ENCODE measurements at regions not wholly inside any gene's neighbourhood (a gene's known extent, or its start where the extent isn't known, plus 50 kb on each side); places are given as distances from the start of the nearest gene placed in this dataset.

- Histone ChIP-seq H3K9ac (no peak overlapping the region), H3F3A (ENCODE audit: low read depth) (peaks cover 9% of the 10 kb centered on the region), H3K4me2 (peak overlapping the region; percentile 90), H3K9me3 (ENCODE audit: low read depth) (no peaks in the 10 kb centered on the region), H3K4me3 (peak overlapping the region; percentile 51), H2AFZ (replicated peaks) (peak overlapping the region; percentile 15), H3K4me1 (peaks cover 18% of the 10 kb centered on the region), H4K20me1 (ENCODE audit: low read depth) (peaks cover 5% of the 10 kb centered on the region), H3K79me2 (ENCODE audit: low read depth) (no peaks in the 10 kb centered on the region), H3K27me3 (peaks cover 100% of the 10 kb centered on the region), H3K36me3 (no peaks in the 10 kb centered on the region), H3K27ac (no peak overlapping the region)
- Mint-ChIP-seq H3K4me3 (peak overlapping the region; percentile 88), H3K27ac (no peak overlapping the region), H3K27me3 (ENCODE audit: insufficient read depth, low read depth) (peaks cover 50% of the 10 kb centered on the region), H3K9me3 (peaks cover 17% of the 10 kb centered on the region), H3K36me3 (peaks cover 2% of the 10 kb centered on the region), H3K4me1 (peaks cover 19% of the 10 kb centered on the region)
- peak; percentile 24 for DNase-seq (ENCODE audit: low spot score)
- TF ChIP-seq EZH2phosphoT487 (IDR thresholded peaks at IDR 0.05) (peak; percentile 76), CTCF (IDR thresholded peaks at IDR 0.05) (no peak), EZH2 (IDR thresholded peaks at IDR 0.05) (peak; percentile 85)
These were observed 178.7 kb downstream of the TBXT start for GRCh38 chr6:165988757-165989456.

DNA sequence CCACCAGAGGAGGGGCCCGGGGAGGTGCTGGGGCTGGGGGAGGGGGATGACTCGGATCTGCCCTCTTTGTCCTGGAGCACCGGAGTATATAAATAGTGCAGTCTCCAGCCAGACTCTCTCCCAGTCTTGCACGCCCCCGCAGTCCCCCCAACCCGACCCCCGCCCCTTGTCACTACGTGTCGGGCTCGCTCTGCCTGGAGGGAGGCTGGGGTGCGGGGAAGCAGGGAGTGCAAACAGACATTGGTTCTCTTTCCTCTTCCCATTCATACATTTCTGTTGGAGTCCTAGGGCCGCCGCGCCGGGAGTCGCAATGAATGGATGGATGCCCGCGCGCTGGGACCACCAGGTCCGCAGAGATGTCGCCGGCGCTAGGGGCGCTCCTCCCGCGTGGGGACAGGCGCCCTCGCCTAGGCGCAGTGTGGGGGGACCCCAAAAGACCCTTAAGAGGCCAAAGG lies 179.3 kb downstream of the TBXT start:
- TF ChIP-seq CTCF (IDR thresholded peaks at IDR 0.05) (peak; percentile 45), EZH2phosphoT487 (IDR thresholded peaks at IDR 0.05) (no peak)
- Histone ChIP-seq H3F3A (ENCODE audit: low read depth) (peaks cover 9% of the 10 kb centered on the region), H3K9ac (no peak overlapping the region), H3K79me2 (ENCODE audit: low read depth) (no peaks in the 10 kb centered on the region), H4K20me1 (ENCODE audit: low read depth) (peaks cover 5% of the 10 kb centered on the region), H3K4me3 (peak overlapping the region; percentile 51), H3K4me1 (peaks cover 18% of the 10 kb centered on the region), H3K27me3 (peaks cover 100% of the 10 kb centered on the region), H3K27ac (no peak overlapping the region), H3K9me3 (ENCODE audit: low read depth) (no peaks in the 10 kb centered on the region), H3K36me3 (no peaks in the 10 kb centered on the region), H3K4me2 (peak overlapping the region; percentile 90), H2AFZ (replicated peaks) (peak overlapping the region; percentile 15)
- Mint-ChIP-seq H3K4me3 (peak overlapping the region; percentile 88), H3K27me3 (ENCODE audit: insufficient read depth, low read depth) (peaks cover 50% of the 10 kb centered on the region), H3K4me1 (peaks cover 19% of the 10 kb centered on the region), H3K36me3 (peaks cover 2% of the 10 kb centered on the region), H3K27ac (no peak overlapping the region), H3K9me3 (peaks cover 17% of the 10 kb centered on the region)
- peak; percentile 60 for DNase-seq (ENCODE audit: low spot score)

DNA sequence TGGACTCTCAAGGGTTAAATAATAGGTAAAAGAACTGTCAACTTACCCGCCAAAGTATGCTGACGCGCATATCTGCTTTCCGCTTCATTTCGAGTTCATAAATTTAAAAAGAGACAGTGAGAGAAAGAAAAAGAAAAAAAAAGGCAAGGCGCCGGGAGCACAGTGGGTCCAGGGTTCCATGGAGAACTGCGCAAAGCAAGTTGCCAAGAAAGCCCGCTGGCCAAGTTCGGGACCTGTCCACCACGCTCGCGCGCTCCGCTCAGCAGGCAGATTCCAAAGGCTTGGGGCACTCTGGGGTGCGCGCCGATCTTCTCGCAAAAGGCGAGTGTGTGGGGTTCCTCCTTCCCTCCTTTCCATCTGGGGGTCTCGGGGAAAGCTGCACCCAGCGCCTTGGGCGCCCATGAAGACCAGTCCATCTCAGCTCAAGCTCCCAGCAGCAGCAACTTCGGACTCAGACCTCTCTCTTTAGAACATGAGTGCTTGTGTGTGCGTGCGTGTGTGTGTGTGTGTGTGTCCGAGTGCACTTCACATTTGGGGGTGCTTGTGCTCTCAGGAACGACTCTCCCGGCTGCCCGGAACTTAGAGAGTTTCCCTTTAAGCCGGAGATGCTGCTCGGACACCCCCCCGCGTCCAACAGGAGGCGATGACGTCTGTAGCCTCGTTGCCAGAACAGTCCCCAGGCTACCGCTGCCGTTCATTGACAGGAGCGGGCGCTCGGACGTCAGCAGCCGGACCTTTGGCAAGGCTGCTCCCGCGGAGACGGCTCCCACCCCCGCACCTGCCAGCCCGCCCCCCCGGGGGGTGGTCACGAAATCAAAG lies 180.0 kb downstream of the TBXT start:
- peaks cover 9% of the 10 kb centered on the region for H3F3A ChIP-seq (ENCODE audit: low read depth)
- Mint-ChIP-seq H3K27ac (no peak overlapping the region), H3K36me3 (peaks cover 2% of the 10 kb centered on the region), H3K9me3 (peaks cover 13% of the 10 kb centered on the region), H3K27me3 (ENCODE audit: insufficient read depth, low read depth) (peaks cover 50% of the 10 kb centered on the region), H3K4me1 (peaks cover 19% of the 10 kb centered on the region), H3K4me3 (peak overlapping the region; percentile 87)
- H3K9ac ChIP-seq: no peak overlapping the region
- peak overlapping the region; percentile 39 for H2AFZ ChIP-seq (replicated peaks)
- no peaks in the 10 kb centered on the region for H3K9me3 ChIP-seq (ENCODE audit: low read depth)
- peak overlapping the region; percentile 90 for H3K4me2 ChIP-seq
- H3K36me3 ChIP-seq: no peaks in the 10 kb centered on the region
- TF ChIP-seq CTCF (IDR thresholded peaks at IDR 0.05) (no peak), EZH2phosphoT487 (IDR thresholded peaks at IDR 0.05) (peak; percentile 76), EZH2 (IDR thresholded peaks at IDR 0.05) (peak; percentile 85)
- DNase-seq (ENCODE audit: low spot score): peak; percentile 85
- H3K79me2 ChIP-seq (ENCODE audit: low read depth): no peaks in the 10 kb centered on the region
- H3K4me3 ChIP-seq: peak overlapping the region; percentile 51
- peaks cover 5% of the 10 kb centered on the region for H4K20me1 ChIP-seq (ENCODE audit: low read depth)
- H3K4me1 ChIP-seq: peaks cover 18% of the 10 kb centered on the region
- peaks cover 100% of the 10 kb centered on the region for H3K27me3 ChIP-seq
- no peak overlapping the region for H3K27ac ChIP-seq
